ENCODE measurements at regions not wholly inside any gene's neighbourhood (a gene's known extent, or its start where the extent isn't known, plus 50 kb on each side); places are given as distances from the start of the nearest gene placed in this dataset.

DNA sequence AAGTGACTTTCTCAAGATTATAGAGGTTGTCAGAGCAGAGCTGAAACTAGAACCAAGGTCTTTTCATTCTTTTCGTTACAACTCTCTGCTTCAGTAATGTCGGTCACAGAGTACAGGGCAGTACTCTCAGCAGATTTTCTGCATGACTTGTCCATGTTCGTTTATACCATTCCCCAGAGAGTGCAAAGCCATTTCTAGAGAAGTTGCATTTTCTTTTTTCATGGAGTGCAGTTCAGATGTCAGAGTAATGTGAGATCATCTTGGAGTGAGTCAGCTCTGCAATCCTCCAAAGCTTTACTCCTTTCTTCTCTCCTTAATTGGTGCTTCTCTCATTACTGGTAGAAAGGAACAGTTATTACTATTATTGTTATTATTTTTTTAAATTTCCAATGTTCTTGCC lies 115.6 kb upstream of the B3GAT2 start (continued):
- TF ChIP-seq, protein P1, sequence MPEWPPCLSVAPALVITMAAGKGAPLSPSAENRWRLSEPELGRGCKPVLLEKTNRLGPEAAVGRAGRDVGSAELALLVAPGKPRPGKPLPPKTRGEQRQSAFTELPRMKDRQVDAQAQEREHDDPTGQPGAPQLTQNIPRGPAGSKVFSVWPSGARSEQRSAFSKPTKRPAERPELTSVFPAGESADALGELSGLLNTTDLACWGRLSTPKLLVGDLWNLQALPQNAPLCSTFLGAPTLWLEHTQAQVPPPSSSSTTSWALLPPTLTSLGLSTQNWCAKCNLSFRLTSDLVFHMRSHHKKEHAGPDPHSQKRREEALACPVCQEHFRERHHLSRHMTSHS (tag by site-specific recombination; IDR thresholded peaks at IDR 0.05): no peak
- no peak for TF ChIP-seq ZNF670 (tag by site-specific recombination; IDR thresholded peaks at IDR 0.05; ENCODE audit: low read depth)
- TF ChIP-seq ZNF560 (tag by site-specific recombination; IDR thresholded peaks at IDR 0.05; ENCODE audit: borderline replicate concordance): no peak
- peak; percentile 50; the same call in 1 of the 2 replicates for TF ChIP-seq FEZF1 (tag by site-specific recombination; IDR thresholded peaks at IDR 0.05)
- TF ChIP-seq, protein P2, sequence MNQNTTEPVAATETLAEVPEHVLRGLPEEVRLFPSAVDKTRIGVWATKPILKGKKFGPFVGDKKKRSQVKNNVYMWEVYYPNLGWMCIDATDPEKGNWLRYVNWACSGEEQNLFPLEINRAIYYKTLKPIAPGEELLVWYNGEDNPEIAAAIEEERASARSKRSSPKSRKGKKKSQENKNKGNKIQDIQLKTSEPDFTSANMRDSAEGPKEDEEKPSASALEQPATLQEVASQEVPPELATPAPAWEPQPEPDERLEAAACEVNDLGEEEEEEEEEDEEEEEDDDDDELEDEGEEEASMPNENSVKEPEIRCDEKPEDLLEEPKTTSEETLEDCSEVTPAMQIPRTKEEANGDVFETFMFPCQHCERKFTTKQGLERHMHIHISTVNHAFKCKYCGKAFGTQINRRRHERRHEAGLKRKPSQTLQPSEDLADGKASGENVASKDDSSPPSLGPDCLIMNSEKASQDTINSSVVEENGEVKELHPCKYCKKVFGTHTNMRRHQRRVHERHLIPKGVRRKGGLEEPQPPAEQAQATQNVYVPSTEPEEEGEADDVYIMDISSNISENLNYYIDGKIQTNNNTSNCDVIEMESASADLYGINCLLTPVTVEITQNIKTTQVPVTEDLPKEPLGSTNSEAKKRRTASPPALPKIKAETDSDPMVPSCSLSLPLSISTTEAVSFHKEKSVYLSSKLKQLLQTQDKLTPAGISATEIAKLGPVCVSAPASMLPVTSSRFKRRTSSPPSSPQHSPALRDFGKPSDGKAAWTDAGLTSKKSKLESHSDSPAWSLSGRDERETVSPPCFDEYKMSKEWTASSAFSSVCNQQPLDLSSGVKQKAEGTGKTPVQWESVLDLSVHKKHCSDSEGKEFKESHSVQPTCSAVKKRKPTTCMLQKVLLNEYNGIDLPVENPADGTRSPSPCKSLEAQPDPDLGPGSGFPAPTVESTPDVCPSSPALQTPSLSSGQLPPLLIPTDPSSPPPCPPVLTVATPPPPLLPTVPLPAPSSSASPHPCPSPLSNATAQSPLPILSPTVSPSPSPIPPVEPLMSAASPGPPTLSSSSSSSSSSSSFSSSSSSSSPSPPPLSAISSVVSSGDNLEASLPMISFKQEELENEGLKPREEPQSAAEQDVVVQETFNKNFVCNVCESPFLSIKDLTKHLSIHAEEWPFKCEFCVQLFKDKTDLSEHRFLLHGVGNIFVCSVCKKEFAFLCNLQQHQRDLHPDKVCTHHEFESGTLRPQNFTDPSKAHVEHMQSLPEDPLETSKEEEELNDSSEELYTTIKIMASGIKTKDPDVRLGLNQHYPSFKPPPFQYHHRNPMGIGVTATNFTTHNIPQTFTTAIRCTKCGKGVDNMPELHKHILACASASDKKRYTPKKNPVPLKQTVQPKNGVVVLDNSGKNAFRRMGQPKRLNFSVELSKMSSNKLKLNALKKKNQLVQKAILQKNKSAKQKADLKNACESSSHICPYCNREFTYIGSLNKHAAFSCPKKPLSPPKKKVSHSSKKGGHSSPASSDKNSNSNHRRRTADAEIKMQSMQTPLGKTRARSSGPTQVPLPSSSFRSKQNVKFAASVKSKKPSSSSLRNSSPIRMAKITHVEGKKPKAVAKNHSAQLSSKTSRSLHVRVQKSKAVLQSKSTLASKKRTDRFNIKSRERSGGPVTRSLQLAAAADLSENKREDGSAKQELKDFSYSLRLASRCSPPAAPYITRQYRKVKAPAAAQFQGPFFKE (tag by site-specific recombination; IDR thresholded peaks at IDR 0.05; ENCODE audit: borderline replicate concordance): no peak
- TF ChIP-seq, protein P3, sequence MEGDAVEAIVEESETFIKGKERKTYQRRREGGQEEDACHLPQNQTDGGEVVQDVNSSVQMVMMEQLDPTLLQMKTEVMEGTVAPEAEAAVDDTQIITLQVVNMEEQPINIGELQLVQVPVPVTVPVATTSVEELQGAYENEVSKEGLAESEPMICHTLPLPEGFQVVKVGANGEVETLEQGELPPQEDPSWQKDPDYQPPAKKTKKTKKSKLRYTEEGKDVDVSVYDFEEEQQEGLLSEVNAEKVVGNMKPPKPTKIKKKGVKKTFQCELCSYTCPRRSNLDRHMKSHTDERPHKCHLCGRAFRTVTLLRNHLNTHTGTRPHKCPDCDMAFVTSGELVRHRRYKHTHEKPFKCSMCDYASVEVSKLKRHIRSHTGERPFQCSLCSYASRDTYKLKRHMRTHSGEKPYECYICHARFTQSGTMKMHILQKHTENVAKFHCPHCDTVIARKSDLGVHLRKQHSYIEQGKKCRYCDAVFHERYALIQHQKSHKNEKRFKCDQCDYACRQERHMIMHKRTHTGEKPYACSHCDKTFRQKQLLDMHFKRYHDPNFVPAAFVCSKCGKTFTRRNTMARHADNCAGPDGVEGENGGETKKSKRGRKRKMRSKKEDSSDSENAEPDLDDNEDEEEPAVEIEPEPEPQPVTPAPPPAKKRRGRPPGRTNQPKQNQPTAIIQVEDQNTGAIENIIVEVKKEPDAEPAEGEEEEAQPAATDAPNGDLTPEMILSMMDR (tag by site-specific recombination; IDR thresholded peaks at IDR 0.05): no peak
- peak; percentile 49; the same call in 1 of the 2 replicates for TF ChIP-seq ZBTB17 (tag by site-specific recombination; IDR thresholded peaks at IDR 0.05)
- 0 out of 2 replicates have a peak, but pooled peaks have one; percentile 32 for TF ChIP-seq ZNF600 (tag by site-specific recombination; IDR thresholded peaks at IDR 0.05)
- TF ChIP-seq, protein P4, sequence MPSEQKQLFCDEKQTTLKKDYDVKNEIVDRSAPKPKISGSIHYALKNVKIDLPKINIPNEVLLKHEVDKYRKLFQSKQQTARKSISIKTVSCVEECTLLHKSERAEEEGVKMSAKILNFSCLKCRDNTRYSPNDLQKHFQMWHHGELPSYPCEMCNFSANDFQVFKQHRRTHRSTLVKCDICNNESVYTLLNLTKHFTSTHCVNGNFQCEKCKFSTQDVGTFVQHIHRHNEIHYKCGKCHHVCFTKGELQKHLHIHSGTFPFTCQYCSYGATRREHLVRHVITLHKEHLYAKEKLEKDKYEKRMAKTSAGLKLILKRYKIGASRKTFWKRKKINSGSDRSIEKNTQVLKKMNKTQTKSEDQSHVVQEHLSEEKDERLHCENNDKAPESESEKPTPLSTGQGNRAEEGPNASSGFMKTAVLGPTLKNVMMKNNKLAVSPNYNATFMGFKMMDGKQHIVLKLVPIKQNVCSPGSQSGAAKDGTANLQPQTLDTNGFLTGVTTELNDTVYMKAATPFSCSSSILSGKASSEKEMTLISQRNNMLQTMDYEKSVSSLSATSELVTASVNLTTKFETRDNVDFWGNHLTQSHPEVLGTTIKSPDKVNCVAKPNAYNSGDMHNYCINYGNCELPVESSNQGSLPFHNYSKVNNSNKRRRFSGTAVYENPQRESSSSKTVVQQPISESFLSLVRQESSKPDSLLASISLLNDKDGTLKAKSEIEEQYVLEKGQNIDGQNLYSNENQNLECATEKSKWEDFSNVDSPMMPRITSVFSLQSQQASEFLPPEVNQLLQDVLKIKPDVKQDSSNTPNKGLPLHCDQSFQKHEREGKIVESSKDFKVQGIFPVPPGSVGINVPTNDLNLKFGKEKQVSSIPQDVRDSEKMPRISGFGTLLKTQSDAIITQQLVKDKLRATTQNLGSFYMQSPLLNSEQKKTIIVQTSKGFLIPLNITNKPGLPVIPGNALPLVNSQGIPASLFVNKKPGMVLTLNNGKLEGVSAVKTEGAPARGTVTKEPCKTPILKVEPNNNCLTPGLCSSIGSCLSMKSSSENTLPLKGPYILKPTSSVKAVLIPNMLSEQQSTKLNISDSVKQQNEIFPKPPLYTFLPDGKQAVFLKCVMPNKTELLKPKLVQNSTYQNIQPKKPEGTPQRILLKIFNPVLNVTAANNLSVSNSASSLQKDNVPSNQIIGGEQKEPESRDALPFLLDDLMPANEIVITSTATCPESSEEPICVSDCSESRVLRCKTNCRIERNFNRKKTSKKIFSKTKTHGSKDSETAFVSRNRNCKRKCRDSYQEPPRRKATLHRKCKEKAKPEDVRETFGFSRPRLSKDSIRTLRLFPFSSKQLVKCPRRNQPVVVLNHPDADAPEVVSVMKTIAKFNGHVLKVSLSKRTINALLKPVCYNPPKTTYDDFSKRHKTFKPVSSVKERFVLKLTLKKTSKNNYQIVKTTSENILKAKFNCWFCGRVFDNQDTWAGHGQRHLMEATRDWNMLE (tag by site-specific recombination; conservative IDR thresholded peaks at IDR 0.05; ENCODE audit: low read depth): no peak
- TF ChIP-seq ZNF394 (tag by site-specific recombination; IDR thresholded peaks at IDR 0.05; ENCODE audit: borderline replicate concordance): peak; percentile 82
- no peak for TF ChIP-seq ZNF221 (tag by site-specific recombination; IDR thresholded peaks at IDR 0.05; ENCODE audit: borderline replicate concordance)
- no peak for TF ChIP-seq SP2 (tag by site-specific recombination; IDR thresholded peaks at IDR 0.05)
- TF ChIP-seq GLIS1 (tag by site-specific recombination; IDR thresholded peaks at IDR 0.05): no peak
- TF ChIP-seq ZBTB21 (tag by site-specific recombination; IDR thresholded peaks at IDR 0.05): 0 out of 2 replicates have a peak, but pooled peaks have one; percentile 32
- peak; percentile 55; the same call in 1 of the 2 replicates for TF ChIP-seq MZF1 (tag by site-specific recombination; IDR thresholded peaks at IDR 0.05; ENCODE audit: borderline replicate concordance)
- TF ChIP-seq ZNF707 (tag by site-specific recombination; IDR thresholded peaks at IDR 0.05): no peak
- no peak for TF ChIP-seq ZNF530 (tag by site-specific recombination; IDR thresholded peaks at IDR 0.05; ENCODE audit: low read depth)
- TF ChIP-seq, protein P5, sequence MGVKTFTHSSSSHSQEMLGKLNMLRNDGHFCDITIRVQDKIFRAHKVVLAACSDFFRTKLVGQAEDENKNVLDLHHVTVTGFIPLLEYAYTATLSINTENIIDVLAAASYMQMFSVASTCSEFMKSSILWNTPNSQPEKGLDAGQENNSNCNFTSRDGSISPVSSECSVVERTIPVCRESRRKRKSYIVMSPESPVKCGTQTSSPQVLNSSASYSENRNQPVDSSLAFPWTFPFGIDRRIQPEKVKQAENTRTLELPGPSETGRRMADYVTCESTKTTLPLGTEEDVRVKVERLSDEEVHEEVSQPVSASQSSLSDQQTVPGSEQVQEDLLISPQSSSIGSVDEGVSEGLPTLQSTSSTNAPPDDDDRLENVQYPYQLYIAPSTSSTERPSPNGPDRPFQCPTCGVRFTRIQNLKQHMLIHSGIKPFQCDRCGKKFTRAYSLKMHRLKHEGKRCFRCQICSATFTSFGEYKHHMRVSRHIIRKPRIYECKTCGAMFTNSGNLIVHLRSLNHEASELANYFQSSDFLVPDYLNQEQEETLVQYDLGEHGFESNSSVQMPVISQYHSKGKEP (tag by site-specific recombination; IDR thresholded peaks at IDR 0.05): peak; percentile 96
- no peak for TF ChIP-seq SETDB1 (IDR thresholded peaks at IDR 0.05; ENCODE audit: insufficient read length, low read length)
- TF ChIP-seq, protein P6, sequence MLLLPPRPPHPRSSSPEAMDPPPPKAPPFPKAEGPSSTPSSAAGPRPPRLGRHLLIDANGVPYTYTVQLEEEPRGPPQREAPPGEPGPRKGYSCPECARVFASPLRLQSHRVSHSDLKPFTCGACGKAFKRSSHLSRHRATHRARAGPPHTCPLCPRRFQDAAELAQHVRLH (tag by site-specific recombination; IDR thresholded peaks at IDR 0.05): no peak
- no peak for TF ChIP-seq ZNF2 (tag by site-specific recombination; IDR thresholded peaks at IDR 0.05)
- TF ChIP-seq, protein P7, sequence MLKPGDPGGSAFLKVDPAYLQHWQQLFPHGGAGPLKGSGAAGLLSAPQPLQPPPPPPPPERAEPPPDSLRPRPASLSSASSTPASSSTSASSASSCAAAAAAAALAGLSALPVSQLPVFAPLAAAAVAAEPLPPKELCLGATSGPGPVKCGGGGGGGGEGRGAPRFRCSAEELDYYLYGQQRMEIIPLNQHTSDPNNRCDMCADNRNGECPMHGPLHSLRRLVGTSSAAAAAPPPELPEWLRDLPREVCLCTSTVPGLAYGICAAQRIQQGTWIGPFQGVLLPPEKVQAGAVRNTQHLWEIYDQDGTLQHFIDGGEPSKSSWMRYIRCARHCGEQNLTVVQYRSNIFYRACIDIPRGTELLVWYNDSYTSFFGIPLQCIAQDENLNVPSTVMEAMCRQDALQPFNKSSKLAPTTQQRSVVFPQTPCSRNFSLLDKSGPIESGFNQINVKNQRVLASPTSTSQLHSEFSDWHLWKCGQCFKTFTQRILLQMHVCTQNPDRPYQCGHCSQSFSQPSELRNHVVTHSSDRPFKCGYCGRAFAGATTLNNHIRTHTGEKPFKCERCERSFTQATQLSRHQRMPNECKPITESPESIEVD (tag by site-specific recombination; IDR thresholded peaks at IDR 0.05): peak; percentile 76

Measured in HEK293 (cell line).